AG20443 (cell line): ENCODE measurements at regions not wholly inside any gene's neighbourhood (a gene's known extent, or its start where the extent isn't known, plus 50 kb on each side); places are given as distances from the start of the nearest gene placed in this dataset.
A peak's percentile ranks its signal among the peaks of the same experiment; 100 is the strongest.
"Not testable (repeated sequence)": the region's sequence is repeated elsewhere in the genome, so short reads cannot be mapped to it uniquely, and the experiment has no call there.

Experiments used
- DNase-seq: peaks from one replicate; pipeline ENCODE4 v3.0.0; 2012; ENCODE audit warnings: low spot score, mixed read lengths

DNA sequence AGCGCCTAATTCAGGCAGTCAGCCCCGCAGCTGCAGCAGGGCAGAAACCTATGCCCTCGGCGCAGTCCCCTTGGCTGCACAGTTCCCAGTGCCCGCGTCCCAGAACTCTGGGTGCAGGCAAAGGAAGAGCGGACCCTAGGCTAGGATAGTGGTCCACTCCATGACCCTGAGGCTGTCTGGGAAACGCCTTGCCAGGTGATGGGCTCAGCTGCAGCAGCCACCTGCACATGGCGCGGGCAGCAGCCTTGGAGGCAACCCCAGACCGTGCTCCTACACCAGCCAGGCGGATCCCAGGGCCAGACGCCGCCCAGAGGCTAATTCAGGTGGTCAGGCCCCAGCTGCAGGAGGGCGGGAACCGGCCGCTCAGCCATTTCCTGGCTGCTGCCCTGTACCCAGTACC lies 83.0 kb downstream of the POTEC start:
- not testable (repeated sequence) for DNase-seq

DNA sequence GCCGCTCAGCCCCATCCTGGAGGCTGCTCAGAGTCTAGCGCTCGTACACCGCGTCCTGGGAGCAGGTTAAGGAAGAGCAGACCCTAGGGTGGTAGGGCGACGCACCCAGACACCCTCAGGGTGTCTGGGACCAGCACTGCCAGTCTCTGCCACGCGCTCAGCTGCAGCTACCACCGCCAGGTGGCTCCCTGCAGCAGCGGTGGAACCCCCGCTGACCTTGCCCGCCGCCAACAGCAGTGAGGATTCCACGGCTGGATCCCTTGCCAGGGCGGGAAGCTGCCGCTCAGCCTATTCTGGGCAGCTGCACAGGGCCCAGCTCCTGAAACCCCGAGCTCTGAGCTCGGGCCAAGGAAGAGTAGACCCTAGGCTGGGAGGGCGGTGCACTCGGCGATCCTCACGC lies 83.6 kb downstream of the POTEC start:
- DNase-seq = not testable (repeated sequence)

GRCh38 chr18:14458009-14458945 lies 85.1 kb downstream of the POTEC start:
- DNase-seq = peak; percentile 4

GRCh38 chr18:14450637-14451009 lies 92.8 kb downstream of the POTEC start:
- not testable (repeated sequence) for DNase-seq

DNA sequence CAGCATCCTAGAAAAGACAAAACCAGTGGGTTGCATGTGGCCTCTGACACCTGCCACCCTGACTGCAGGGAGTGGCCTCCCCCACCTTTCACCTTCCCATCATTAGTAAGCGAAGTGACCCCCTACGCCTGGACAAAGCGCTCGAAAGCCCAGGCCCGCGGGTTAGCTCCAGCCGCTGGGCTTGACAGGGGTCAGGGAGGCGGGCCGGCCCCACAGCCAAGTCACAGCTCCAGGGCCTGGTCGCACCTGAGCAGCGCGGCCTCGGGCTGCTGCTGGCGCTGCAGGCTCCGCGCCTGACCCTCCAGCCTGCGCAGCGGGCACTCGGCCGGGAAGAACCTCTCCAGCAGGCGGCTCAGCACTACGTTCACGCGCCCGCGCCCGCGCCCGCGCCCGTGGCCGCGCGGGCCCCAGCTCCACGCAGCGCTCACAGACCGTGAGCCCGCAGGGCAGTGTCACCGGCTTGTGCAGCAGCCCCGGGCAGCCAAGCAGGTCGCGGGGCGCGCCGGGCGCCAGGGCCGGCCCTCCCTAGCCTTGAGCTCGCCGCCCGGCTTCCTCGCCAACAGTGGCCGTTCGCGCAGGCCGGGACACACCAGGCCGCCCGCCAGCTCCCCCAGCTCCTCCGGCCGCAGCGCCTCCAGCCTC lies 93.3 kb downstream of the POTEC start:
- DNase-seq = not testable (repeated sequence)

DNA sequence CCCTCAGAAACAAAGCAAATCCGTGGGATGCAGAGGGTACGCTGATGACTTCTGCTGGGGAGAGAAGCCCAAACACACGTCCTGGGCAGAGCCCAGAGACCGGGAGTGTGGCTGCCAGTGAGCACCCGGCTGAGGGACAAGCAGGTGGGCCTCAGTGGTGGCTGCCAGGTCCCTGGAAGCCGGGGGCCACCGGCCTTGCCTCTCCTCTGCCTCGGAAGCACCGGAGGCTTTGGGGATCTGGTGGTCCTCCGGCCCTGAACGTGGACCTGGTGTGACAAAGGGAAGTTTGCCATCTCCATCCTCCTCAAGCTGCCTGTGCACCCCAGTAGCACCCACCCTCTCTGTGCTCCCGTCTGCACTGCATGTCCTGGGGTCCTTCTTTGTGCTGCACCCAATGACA lies 94.3 kb downstream of the POTEC start:
- not testable (repeated sequence) for DNase-seq

GRCh38 chr18:14447715-14448114 lies 95.7 kb downstream of the POTEC start:
- not testable (repeated sequence) for DNase-seq

- not testable (repeated sequence) for DNase-seq
Observed at GRCh38 chr18:14435460-14435859, 107.9 kb downstream of the POTEC start.

GRCh38 chr18:14432371-14432770 lies 111.0 kb downstream of the POTEC start:
- DNase-seq = not testable (repeated sequence)

- peak; percentile 50 for DNase-seq
Observed at GRCh38 chr18:14431031-14431521, 112.3 kb downstream of the POTEC start.

- not testable (repeated sequence) for DNase-seq
Observed at GRCh38 chr18:14415806-14416205, 127.6 kb downstream of the POTEC start.

DNA sequence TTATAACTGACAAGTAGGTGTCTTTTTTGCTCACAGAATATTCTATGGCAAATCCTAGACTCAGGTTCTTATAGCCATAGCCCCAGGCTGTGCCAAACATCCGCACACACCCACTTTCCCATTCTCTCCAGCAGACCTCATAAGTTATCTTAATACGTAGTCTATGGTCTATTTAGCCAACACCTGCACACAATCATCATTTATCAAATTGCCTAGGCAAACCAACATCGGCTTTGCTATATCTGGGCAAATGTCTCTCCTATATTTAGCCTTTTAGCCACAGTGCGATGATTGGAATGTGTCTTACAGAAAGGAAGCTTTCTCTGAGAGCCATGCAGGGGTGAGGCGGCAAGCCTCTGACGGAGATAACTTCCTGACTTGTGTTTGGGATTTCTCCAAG lies 128.0 kb downstream of the POTEC start:
- DNase-seq = not testable (repeated sequence)

GRCh38 chr18:14395533-14395932 lies 147.9 kb downstream of the POTEC start:
- not testable (repeated sequence) for DNase-seq

DNA sequence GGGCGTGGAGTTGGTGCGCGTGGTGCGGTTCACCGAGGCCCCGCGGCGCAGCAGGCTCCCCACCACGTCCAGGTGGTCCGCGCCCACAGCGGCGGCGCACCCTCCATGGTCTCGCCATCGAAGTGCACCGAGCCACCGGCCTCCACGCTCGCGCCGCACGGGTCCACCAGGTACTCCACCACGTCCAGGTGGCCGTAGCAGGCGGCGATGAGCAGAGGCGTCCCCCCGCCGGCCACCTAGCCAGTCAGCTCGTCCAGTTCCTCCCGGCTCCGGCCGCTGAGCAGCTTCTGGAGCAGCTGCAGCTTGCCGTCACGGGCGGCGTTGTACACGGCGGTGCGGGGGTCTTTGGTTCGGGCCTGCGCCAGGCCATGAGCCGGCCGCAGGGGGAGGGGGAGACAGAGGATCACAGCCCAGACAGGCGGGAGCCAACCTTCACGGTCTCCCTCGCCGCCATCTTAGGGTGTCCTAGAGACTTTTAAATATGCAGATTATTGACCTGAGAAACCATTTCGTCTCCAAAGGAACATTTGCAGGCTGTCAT lies 149.8 kb downstream of the POTEC start:
- DNase-seq = not testable (repeated sequence)

- DNase-seq = not testable (repeated sequence)
Observed at GRCh38 chr18:14392604-14393003, 150.8 kb downstream of the POTEC start.

GRCh38 chr18:14384961-14385360 lies 158.4 kb downstream of the POTEC start:
- not testable (repeated sequence) for DNase-seq

- DNase-seq = not testable (repeated sequence)
Observed at GRCh38 chr18:14382666-14383065, 160.7 kb downstream of the POTEC start.

GRCh38 chr18:14379489-14379888 lies 163.9 kb downstream of the POTEC start:
- not testable (repeated sequence) for DNase-seq

GRCh38 chr18:14378376-14378775 lies 165.0 kb downstream of the POTEC start:
- DNase-seq = not testable (repeated sequence)

DNA sequence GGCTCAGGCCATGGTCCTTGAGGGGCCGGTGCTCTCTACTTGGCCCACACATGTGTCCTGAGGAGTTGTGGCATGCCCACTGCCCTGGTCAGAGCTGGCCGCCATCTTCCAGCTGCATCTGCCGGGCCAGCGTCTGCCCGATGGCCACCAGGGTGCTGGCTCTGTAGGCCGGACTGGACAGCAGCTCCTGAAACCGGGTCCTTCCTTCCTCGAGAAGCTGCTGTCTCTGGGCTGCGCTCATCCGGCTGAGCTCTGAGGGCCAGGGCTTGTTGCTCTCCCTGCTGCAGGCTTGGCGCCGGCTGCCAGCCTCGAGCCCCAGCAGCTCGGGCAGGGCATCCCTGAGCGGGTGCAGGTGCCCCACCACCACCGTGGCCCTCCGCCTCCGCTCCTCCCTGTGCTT lies 182.1 kb downstream of the POTEC start:
- not testable (repeated sequence) for DNase-seq

GRCh38 chr18:14357553-14358297 lies 185.7 kb downstream of the POTEC start:
- not testable (repeated sequence) for DNase-seq

GRCh38 chr18:14342170-14342569 lies 201.2 kb downstream of the POTEC start:
- DNase-seq = not testable (repeated sequence)
